DND-41 (cell line): ENCODE measurements at regions not wholly inside any gene's neighbourhood (a gene's known extent, or its start where the extent isn't known, plus 50 kb on each side); places are given as distances from the start of the nearest gene placed in this dataset.

ENCODE experiments used
- EZH2 ChIP-seq: IDR thresholded peaks from 3 replicates; pipeline ENCODE4 v1.6.1; 2012; ENCODE audit warnings: borderline replicate concordance, low read depth, mild to moderate bottlenecking, moderate library complexity, low read length, inconsistent platforms; ENCODE audit not compliant: severe bottlenecking
- TF ChIP-seq, protein P1 (sequence below): IDR thresholded peaks from 2 replicates; pipeline ENCODE4 v1.5.1; 2012; ENCODE audit warnings: borderline replicate concordance, low read length, moderate library complexity, mild to moderate bottlenecking; ENCODE audit not compliant: poor library complexity, severe bottlenecking; ENCODE audit errors: extremely low read depth

DNA sequence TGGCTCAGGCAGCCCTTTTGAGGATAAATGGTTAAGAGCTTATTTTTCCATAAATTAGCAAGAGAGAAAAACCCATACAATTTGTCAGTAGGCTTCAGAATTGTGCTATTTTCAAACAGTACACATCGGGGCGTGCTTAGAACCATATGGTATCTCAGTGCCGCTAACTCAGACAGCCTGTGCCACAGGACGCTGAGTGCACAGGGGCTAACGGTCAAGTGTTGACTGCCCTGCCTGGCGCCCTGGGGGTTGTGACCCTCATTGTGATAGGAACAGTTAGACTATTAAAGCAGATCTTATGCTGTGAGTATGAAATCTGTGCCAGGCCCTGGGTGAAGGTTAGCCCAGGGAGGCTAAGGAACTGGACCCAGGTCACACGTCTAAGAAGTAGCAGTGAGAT is 1519.7 kb downstream of the BRD1 start:
- TF ChIP-seq, protein P1, sequence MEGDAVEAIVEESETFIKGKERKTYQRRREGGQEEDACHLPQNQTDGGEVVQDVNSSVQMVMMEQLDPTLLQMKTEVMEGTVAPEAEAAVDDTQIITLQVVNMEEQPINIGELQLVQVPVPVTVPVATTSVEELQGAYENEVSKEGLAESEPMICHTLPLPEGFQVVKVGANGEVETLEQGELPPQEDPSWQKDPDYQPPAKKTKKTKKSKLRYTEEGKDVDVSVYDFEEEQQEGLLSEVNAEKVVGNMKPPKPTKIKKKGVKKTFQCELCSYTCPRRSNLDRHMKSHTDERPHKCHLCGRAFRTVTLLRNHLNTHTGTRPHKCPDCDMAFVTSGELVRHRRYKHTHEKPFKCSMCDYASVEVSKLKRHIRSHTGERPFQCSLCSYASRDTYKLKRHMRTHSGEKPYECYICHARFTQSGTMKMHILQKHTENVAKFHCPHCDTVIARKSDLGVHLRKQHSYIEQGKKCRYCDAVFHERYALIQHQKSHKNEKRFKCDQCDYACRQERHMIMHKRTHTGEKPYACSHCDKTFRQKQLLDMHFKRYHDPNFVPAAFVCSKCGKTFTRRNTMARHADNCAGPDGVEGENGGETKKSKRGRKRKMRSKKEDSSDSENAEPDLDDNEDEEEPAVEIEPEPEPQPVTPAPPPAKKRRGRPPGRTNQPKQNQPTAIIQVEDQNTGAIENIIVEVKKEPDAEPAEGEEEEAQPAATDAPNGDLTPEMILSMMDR, result no peak
- no peak for TF ChIP-seq EZH2
